22Rv1 (cell line): ENCODE measurements at regions not wholly inside any gene's neighbourhood (a gene's known extent, or its start where the extent isn't known, plus 50 kb on each side); places are given as distances from the start of the nearest gene placed in this dataset.
"Not testable (repeated sequence)": the region's sequence is repeated elsewhere in the genome, so short reads cannot be mapped to it uniquely, and the experiment has no call there.

ENCODE experiments used
- H3K27ac ChIP-seq: fragments of 450-650 bp; 2 replicates; pipeline ENCODE4 v1.5.1; 2017
- ZFX ChIP-seq: fragments of 450-650 bp; IDR thresholded peaks from 2 replicates; pipeline ENCODE4 v1.6.1; 2017; ENCODE audit warnings: antibody characterized with exemption, borderline replicate concordance
- TF ChIP-seq, protein P1 (sequence below): fragments of 450-650 bp; IDR thresholded peaks from 2 replicates; pipeline ENCODE4 v1.5.1; 2017; ENCODE audit warnings: mild to moderate bottlenecking

DNA sequence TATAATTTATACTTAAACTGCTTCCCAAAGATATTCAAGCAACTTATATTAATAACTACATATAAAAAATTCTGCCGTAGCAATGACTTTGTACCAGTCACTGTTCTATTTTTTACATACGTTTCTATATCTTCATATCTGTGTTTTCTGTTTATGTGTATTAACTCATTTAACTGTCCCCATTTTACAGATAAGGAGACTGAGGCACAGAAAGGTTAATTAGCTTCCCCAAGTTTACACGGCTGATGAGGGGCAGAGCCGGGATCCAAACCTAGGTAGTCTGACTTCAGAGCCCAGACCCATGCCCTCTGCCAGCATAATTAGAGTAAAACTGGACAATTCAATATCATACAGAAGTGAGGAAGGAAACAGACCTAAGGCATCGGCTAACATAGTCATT, 259.7 kb upstream of the TUT7 start:
- TF ChIP-seq ZFX = no peak
- TF ChIP-seq, protein P1, sequence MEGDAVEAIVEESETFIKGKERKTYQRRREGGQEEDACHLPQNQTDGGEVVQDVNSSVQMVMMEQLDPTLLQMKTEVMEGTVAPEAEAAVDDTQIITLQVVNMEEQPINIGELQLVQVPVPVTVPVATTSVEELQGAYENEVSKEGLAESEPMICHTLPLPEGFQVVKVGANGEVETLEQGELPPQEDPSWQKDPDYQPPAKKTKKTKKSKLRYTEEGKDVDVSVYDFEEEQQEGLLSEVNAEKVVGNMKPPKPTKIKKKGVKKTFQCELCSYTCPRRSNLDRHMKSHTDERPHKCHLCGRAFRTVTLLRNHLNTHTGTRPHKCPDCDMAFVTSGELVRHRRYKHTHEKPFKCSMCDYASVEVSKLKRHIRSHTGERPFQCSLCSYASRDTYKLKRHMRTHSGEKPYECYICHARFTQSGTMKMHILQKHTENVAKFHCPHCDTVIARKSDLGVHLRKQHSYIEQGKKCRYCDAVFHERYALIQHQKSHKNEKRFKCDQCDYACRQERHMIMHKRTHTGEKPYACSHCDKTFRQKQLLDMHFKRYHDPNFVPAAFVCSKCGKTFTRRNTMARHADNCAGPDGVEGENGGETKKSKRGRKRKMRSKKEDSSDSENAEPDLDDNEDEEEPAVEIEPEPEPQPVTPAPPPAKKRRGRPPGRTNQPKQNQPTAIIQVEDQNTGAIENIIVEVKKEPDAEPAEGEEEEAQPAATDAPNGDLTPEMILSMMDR = no peak
- H3K27ac ChIP-seq = no peak overlapping the region

DNA sequence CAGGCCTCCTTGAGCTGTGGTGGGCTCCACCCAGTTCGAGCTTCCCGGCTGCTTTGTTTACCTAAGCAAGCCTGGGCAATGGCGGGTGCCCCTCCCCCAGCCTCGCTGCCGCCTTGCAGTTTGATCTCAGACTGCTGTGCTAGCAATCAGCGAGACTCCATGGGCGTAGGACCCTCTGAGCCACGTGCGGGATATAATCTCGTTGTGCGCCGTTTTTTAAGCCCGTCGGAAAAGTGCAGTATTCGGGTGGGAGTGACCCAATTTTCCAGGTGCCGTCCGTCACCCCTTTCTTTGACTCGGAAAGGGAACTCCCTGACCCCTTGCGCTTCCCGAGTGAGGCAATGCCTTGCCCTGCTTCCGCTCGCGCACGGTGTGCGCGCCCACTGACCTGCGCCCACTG, 257.3 kb upstream of the TUT7 start:
- H3K27ac ChIP-seq = not testable (repeated sequence)

DNA sequence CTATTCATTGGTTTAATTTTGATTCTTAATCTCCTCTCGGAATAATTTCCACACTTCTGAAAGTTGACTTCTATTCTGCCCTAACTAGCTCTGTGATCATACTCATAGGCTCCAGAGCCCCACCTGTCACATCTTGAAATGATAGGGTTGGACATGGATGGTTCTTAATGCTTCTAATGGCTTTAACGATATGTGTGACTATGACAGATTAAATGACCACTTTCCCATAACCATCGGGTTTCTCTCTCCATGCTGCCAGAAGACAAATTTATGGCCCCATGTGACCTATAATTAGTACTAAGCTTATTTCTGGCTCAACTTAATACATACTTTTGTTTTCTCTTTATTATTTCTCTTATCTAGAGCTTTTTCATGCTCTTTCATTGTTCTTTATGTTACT, 251.1 kb upstream of the TUT7 start:
- H3K27ac ChIP-seq = no peak overlapping the region

DNA sequence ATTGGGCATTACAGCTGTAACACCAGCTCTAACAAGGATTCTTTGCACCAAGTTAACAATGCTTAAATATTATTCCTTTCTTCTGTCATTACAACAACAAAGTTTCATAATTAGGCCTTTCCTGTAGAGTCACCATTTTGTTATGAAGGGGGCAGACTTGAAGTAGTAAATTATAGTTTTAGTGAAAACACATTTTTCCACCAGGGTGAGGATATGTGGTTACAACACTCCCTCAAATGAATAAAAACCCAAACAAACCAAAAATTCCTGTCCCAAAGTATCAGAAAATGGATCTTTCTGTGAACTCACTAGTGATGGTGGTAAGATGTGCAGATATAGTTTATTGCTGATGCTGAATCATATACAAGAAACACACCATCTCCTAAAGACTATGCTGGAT, 250.5 kb upstream of the TUT7 start:
- H3K27ac ChIP-seq = no peak overlapping the region
- TF ChIP-seq, protein P1 = no peak
- TF ChIP-seq ZFX = no peak

More for the DNA sequence above, 251.1 kb upstream of the TUT7 start:
- TF ChIP-seq ZFX = no peak
- TF ChIP-seq, protein P1 = no peak

DNA sequence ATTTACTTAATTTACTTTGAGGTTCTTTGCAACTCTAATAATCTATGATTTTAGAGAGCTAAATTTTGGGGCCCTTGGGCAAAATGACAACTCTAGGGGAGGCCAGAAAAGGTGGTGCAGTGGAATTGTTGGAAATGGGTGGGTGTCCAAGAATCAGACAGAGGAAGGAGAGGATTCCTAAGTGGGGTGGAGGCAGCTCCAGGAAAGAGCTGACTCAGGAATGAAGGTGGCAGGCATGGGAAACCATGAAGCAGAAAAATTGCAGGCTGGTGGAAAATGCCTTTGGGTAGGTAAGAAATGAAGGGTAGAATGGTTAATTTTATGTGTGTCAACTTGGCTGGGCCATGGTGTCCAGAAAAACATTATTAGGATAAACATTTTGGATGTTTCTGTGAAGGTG, 248.5 kb upstream of the TUT7 start:
- TF ChIP-seq ZFX = no peak
- TF ChIP-seq, protein P1 = no peak
- H3K27ac ChIP-seq = no peak overlapping the region

DNA sequence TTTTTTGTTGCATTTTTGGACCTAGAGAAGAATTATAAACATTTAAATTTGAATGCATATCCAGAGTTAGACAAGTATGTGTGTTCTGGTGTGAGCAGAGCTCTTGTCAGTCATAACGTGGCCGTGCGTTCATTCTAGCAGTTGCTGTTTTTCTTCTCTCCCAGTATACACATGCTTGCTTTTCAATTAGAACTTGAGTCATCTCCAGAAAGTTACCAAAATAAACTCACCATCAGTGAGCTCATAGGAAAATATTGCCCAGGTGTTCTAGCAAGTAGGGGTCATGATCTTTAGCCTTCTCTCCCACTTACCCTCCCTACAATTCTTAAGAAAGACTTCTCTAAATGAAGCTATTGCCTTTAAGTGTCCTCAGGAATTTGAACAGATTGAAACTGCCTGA, 247.5 kb upstream of the TUT7 start:
- no peak for TF ChIP-seq ZFX
- TF ChIP-seq, protein P1 = no peak
- H3K27ac ChIP-seq = no peak overlapping the region

DNA sequence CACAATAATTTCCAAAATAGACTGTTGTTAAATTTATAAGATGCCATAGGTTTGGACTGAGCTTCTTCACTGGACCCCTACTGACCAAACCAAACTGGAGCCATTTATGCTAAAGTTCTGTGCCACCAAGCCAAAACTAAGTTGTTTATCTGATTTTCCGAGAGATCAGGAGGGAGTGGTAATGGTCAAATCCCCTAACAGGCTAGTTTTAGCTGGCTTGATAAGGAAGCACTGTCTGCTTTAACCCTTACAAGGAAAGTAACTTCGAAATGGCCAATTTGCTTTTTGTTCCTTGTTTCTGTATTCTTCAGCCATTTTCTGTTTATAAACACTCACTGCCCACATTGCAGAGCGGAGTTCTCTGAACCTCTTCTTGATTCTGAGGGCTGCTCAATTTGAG, 246.8 kb upstream of the TUT7 start:
- H3K27ac ChIP-seq = no peak overlapping the region
- TF ChIP-seq, protein P1 = no peak
- no peak for TF ChIP-seq ZFX

DNA sequence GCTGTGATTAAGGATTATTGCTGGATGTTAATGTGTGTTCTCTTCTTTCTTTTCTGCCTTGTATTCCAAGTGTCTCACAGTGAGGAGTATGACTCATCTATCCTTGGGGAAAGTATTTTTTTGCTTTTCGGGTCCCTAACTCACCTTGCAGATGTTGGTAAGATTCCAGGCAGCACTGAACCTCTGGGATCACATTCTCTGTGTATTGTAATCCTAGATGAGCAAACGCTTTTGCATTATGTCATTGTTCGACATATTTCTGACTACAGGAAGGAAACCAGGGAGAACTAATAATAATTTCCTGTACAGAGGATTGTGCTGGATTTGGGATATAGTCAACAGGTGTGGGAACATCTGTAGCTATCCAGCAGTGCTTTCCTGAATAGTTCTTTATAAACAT, 246.1 kb upstream of the TUT7 start:
- TF ChIP-seq ZFX = no peak
- TF ChIP-seq, protein P1 = no peak
- H3K27ac ChIP-seq = no peak overlapping the region
